Esophagus squamous epithelium (tissue), 5 donors: ENCODE measurements at regions not wholly inside any gene's neighbourhood (a gene's known extent, or its start where the extent isn't known, plus 50 kb on each side); places are given as distances from the start of the nearest gene placed in this dataset.

ENCODE experiments used
- DNase-seq: peaks from one replicate; lab custom pipeline; 2025; lab: John Stamatoyannopoulos, UW
- H3K27ac ChIP-seq, 4 donors: fragments of 200-600 bp; sonication (generic); one replicate each; pipeline ENCODE4 v1.5.1; 2016 to 2019; ENCODE audit warnings: mild to moderate bottlenecking in 1 of 4
- H3K27me3 ChIP-seq, 4 donors: fragments of 200-600 bp; sonication (generic); 1 replicate in 3 of 4; 2 replicates in 1 of 4; pipeline versions ENCODE4 v1.5.1 to v1.6.0; 2017 to 2021; ENCODE audit warnings: antibody characterized with exemption in 1 of 4
- H3K36me3 ChIP-seq, 3 donors: fragments of 200-600 bp; sonication (generic); one replicate each; pipeline ENCODE4 v1.5.1; 2016 to 2019
- H3K4me1 ChIP-seq, 3 donors: fragments of 200-600 bp; sonication (generic); one replicate each; pipeline ENCODE4 v1.5.1; 2017 to 2019
- H3K4me3 ChIP-seq, 4 donors: fragments of 200-600 bp; sonication (generic); 1 replicate in 3 of 4; 2 replicates in 1 of 4; pipeline ENCODE4 v1.5.1; 2016 to 2019; ENCODE audit warnings: mild to moderate bottlenecking in 2 of 4, moderate library complexity in 1 of 4
- H3K9me3 ChIP-seq, 3 donors: fragments of 200-600 bp; sonication (generic); one replicate each; pipeline ENCODE4 v1.5.1; 2016 to 2019
- POLR2A ChIP-seq, 4 donors: fragments of 450-650 bp; IDR thresholded peaks; one replicate each; pipeline ENCODE4 v1.6.1; 2017; ENCODE audit warnings: antibody characterized with exemption in 4 of 4, mild to moderate bottlenecking in 4 of 4, moderate library complexity in 3 of 4
- WGBS, 2 donors: methylation state at CpG; one replicate each; pipeline ENCODE4 v1.1.5; 2018; 5-methylcytosine and 5-hydroxymethylcytosine counted together
- intact Hi-C: fragments of 100-400 bp; cut with DNase I; formaldehyde crosslinking; loops from one replicate; pipeline ENCODE4 v1.15.0; 2022
- TF ChIP-seq, protein P1 (sequence below), 6 experiments: fragments of 450-650 bp in 4 of 6; fragments of 200-600 bp in 2 of 6; sonication (generic) in 2 of 6; IDR thresholded peaks; one replicate each; pipeline ENCODE4 v1.5.1; 2016 to 2019; ENCODE audit warnings: antibody characterized with exemption in 6 of 6, mild to moderate bottlenecking in 4 of 6, moderate library complexity in 4 of 6
- donor health status: DM: yes; HTN: yes; CAD: no.

DNA sequence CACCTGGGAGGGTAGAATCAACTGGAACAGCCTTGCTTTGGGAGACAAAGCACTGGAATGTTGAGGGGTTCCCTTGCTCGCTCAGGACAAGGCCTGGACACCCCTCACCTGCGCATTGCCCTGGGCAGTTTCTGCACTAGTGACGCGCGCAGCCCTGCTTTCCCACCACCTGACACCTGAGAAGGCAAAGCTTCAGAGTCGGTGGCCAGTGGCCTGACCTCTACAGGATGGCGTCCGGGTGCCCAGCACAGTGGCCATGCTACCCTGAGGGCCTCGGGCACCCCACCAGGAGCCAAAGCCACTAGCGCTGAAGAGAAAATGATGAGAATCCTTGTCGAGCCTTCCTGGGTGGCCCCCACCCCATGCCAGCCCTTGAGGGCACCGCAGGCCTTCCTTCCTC lies 161.3 kb downstream of the OLFM1 start:
- no peaks in the 10 kb centered on the region for H3K36me3 ChIP-seq
- H3K4me1 ChIP-seq = peaks cover 0 to 7% (median 0%) of the 10 kb centered on the region in 3 donors
- WGBS, 2 donors = 75 to 77% methylated on average over 2 to 3 of the region's 12 CpGs
- no peak overlapping the region for H3K4me3 ChIP-seq
- no peaks in the 10 kb centered on the region for H3K9me3 ChIP-seq
- no peak overlapping the region for H3K27ac ChIP-seq
- DNase-seq = no peak
- intact Hi-C loops = no loop called here
- peaks cover 0 to 95% (median 0%) of the 10 kb centered on the region in 4 donors for H3K27me3 ChIP-seq
- TF ChIP-seq POLR2A (IDR thresholded peaks at IDR 0.05) = no peak
- TF ChIP-seq, protein P1, sequence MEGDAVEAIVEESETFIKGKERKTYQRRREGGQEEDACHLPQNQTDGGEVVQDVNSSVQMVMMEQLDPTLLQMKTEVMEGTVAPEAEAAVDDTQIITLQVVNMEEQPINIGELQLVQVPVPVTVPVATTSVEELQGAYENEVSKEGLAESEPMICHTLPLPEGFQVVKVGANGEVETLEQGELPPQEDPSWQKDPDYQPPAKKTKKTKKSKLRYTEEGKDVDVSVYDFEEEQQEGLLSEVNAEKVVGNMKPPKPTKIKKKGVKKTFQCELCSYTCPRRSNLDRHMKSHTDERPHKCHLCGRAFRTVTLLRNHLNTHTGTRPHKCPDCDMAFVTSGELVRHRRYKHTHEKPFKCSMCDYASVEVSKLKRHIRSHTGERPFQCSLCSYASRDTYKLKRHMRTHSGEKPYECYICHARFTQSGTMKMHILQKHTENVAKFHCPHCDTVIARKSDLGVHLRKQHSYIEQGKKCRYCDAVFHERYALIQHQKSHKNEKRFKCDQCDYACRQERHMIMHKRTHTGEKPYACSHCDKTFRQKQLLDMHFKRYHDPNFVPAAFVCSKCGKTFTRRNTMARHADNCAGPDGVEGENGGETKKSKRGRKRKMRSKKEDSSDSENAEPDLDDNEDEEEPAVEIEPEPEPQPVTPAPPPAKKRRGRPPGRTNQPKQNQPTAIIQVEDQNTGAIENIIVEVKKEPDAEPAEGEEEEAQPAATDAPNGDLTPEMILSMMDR (IDR thresholded peaks at IDR 0.05) = no peak

DNA sequence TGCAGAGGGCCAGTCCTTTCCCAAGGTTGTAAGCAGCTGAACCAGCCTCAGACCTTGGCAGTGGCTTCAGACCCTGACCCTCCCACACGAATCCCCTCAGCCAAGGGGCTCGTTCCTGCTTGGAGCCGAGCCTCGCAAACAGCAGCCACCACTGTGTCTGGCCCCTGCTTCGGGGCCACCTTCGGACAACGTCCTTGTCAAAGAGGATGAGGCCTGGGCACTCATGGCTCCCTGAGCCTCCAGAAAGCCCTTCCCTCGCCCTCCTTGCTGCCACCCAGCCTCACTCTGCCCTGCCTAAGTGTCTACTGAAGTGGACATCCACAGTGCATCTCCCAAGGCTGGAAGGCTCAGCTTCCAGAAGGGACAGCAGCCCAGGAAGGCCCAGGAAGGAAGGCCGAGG lies 161.7 kb downstream of the OLFM1 start:
- intact Hi-C loops = no loop called here
- TF ChIP-seq, protein P1 (IDR thresholded peaks at IDR 0.05) = no peak
- no peak for TF ChIP-seq POLR2A (IDR thresholded peaks at IDR 0.05)

DNA sequence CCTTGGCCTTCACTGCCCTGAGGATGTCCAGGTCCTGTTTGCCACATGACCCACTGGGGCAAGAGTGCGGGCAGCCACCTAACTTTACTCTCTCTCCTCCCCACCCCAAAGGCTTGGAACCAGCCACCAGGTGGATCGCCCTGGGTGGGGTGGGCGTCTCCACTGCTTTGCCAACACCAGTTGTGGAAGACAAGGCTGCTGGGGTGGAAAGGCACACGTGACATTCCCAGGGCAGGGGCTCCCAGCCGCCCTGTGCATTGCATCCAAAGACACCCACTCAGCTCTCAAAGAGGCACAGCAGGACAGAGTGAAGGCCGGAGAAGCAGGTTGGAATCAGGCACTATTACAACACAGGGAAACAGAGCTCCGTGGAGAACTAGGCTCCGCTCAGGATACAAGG lies 162.2 kb downstream of the OLFM1 start:
- intact Hi-C loops = no loop called here
- Histone ChIP-seq H3K27me3 (peaks cover 0 to 95% (median 0%) of the 10 kb centered on the region in 4 donors), H3K4me1 (peaks cover 0 to 7% (median 0%) of the 10 kb centered on the region in 3 donors), H3K27ac (no peak overlapping the region), H3K9me3 (no peaks in the 10 kb centered on the region), H3K36me3 (no peaks in the 10 kb centered on the region), H3K4me3 (no peak overlapping the region)
- TF ChIP-seq, protein P1 (IDR thresholded peaks at IDR 0.05) = no peak
- TF ChIP-seq POLR2A (IDR thresholded peaks at IDR 0.05) = no peak
- 80 to 100% methylated on average over 1 to 5 of the region's 8 CpGs for WGBS, 2 donors
- no peak for DNase-seq

More for the DNA sequence above, 161.7 kb downstream of the OLFM1 start:
- Histone ChIP-seq H3K4me1 (peaks cover 0 to 7% (median 0%) of the 10 kb centered on the region in 3 donors), H3K4me3 (no peak overlapping the region), H3K27me3 (peaks cover 0 to 95% (median 0%) of the 10 kb centered on the region in 4 donors), H3K27ac (no peak overlapping the region), H3K9me3 (no peaks in the 10 kb centered on the region), H3K36me3 (no peaks in the 10 kb centered on the region)
- WGBS, 2 donors = 67 to 92% methylated on average over 1 to 2 of the region's 9 CpGs
- no peak for DNase-seq

DNA sequence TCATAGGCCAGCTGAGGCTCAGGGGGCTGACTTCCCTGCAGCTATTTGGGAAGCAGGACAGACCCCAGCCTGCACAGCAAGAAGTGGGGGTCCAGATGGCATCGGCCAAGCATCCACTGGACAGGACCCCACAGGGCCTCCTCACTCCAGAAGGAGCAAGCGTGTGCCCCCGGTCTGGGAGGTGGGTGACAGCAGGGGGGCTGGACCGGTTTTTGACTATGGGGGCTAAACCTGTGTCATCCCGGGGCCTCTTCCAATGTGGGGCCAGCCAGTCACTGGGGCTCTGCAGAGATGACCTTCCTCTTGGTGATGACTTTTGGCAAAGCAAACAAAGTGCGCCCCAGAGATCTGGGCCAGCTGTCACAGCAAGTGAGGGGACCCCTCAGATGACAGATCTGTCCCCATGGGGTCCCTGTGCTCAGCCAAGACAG lies 163.9 kb downstream of the OLFM1 start:
- Histone ChIP-seq H3K27ac (no peak overlapping the region), H3K36me3 (no peaks in the 10 kb centered on the region), H3K4me1 (peaks cover 0 to 7% (median 0%) of the 10 kb centered on the region in 3 donors), H3K9me3 (no peaks in the 10 kb centered on the region), H3K4me3 (no peak overlapping the region), H3K27me3 (peaks cover 0 to 95% (median 0%) of the 10 kb centered on the region in 4 donors)
- no peak for DNase-seq
- intact Hi-C loops = no loop called here
- 80% methylated on average over 2 of the region's 6 CpGs; no CpG with 5 or more reads in 1 of the 2 donors for WGBS, 2 donors
- TF ChIP-seq POLR2A (IDR thresholded peaks at IDR 0.05) = no peak
- TF ChIP-seq, protein P1 (IDR thresholded peaks at IDR 0.05) = no peak

DNA sequence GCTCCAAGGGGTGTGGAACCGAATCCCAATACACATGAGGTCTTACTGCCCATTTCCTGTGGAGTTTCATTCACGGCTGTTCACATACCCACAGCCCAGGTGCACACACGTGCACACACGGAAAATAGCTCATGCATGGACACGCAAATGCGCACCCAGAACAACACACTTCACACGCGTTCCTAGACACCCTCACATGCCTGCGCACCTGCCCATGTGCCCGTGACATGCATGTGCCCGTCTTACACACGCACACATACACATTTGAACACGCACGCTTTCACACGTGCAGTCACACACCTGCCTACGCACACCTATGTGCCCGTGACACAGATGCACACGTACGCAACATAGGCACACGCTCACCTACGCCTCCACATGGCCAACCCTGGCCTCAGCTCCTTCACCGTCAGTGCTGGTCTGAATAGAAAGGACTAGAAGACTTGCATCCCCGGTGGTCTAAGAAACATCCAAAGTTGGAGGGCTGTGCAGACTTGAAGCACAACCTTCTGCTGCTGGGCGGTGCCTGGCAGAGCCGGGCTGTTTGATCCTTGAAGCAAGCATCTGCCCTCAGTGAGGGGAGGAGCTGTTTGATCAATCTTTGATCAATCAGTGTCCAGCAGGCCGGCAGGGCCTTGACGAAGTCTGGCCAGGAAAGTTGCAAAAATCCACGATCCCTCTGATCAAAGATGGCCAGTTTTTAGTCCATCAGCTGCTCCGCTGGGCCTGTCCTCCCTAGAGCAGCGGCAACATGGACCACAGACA lies 164.7 kb downstream of the OLFM1 start:
- no peaks in the 10 kb centered on the region for H3K36me3 ChIP-seq
- H3K4me3 ChIP-seq = no peak overlapping the region
- 75 to 82% methylated on average over 21 to 24 of the region's 30 CpGs for WGBS, 2 donors
- peaks cover 0 to 2% (median 0%) of the 10 kb centered on the region in 3 donors for H3K4me1 ChIP-seq
- TF ChIP-seq, protein P1 (IDR thresholded peaks at IDR 0.05) = no peak
- no peak for TF ChIP-seq POLR2A (IDR thresholded peaks at IDR 0.05)
- no peaks in the 10 kb centered on the region for H3K9me3 ChIP-seq
- H3K27ac ChIP-seq = no peak overlapping the region
- DNase-seq = no peak
- peaks cover 0 to 95% (median 0%) of the 10 kb centered on the region in 4 donors for H3K27me3 ChIP-seq
- intact Hi-C loops = no loop called here
